LoVo (cell line): ENCODE measurements at regions not wholly inside any gene's neighbourhood (a gene's known extent, or its start where the extent isn't known, plus 50 kb on each side); places are given as distances from the start of the nearest gene placed in this dataset.

Experiments
- DNase-seq: peaks from one replicate; pipeline ENCODE4 v3.0.0-alpha.2; 2016; ENCODE audit warnings: low spot score

GRCh38 chr12:77625441-77625840 lies 205.3 kb upstream of the NAV3 start:
- peak; percentile 22 for DNase-seq

- DNase-seq, result no peak
Measured at GRCh38 chr12:77619425-77619824, 211.3 kb upstream of the NAV3 start.

GRCh38 chr12:77617818-77618217 lies 212.9 kb upstream of the NAV3 start:
- DNase-seq, result no peak

GRCh38 chr12:77615332-77615731 lies 215.4 kb upstream of the NAV3 start:
- no peak for DNase-seq

GRCh38 chr12:77613411-77613810 lies 217.3 kb upstream of the NAV3 start:
- DNase-seq, result no peak

GRCh38 chr12:77610446-77610845 lies 220.2 kb upstream of the NAV3 start:
- DNase-seq, result no peak

- no peak for DNase-seq
Measured at GRCh38 chr12:77609016-77609415, 221.7 kb upstream of the NAV3 start.

GRCh38 chr12:77608271-77608824 lies 222.3 kb upstream of the NAV3 start:
- no peak for DNase-seq

GRCh38 chr12:77606348-77606747 lies 224.3 kb upstream of the NAV3 start:
- DNase-seq, result no peak

- no peak for DNase-seq
Measured at GRCh38 chr12:77603946-77604345, 226.7 kb upstream of the NAV3 start.

- DNase-seq, result no peak
Measured at GRCh38 chr12:77601069-77601468, 229.6 kb upstream of the NAV3 start.

- DNase-seq, result no peak
Measured at GRCh38 chr12:77600468-77600843, 230.2 kb upstream of the NAV3 start.

- no peak for DNase-seq
Measured at GRCh38 chr12:77599782-77600467, 230.8 kb upstream of the NAV3 start.

GRCh38 chr12:77594366-77594765 lies 236.3 kb upstream of the NAV3 start:
- DNase-seq, result no peak

GRCh38 chr12:77592836-77593235 lies 237.9 kb upstream of the NAV3 start:
- no peak for DNase-seq

- DNase-seq, result no peak
Measured at GRCh38 chr12:77591959-77592743, 238.5 kb upstream of the NAV3 start.

GRCh38 chr12:77590306-77590705 lies 240.4 kb upstream of the NAV3 start:
- no peak for DNase-seq

- DNase-seq, result no peak
Measured at GRCh38 chr12:77584860-77585259, 245.8 kb upstream of the NAV3 start.

GRCh38 chr12:77578466-77579220 lies 252.1 kb upstream of the NAV3 start:
- DNase-seq, result no peak

- DNase-seq, result no peak
Measured at GRCh38 chr12:77577791-77578190, 252.9 kb upstream of the NAV3 start.

- DNase-seq, result no peak
Measured at GRCh38 chr12:77575376-77575919, 255.2 kb upstream of the NAV3 start.

GRCh38 chr12:77572371-77572770 lies 258.3 kb upstream of the NAV3 start:
- DNase-seq, result no peak
